ENCODE measurements at regions not wholly inside any gene's neighbourhood (a gene's known extent, or its start where the extent isn't known, plus 50 kb on each side); places are given as distances from the start of the nearest gene placed in this dataset.

GRCh38 chr15:69828181-69828828 lies 269.4 kb downstream of the TLE3 start:
- H4K20me1 ChIP-seq (ENCODE audit: insufficient read depth, low read length): no peaks in the 10 kb centered on the region
- peaks cover 1% of the 10 kb centered on the region for H3K4me1 ChIP-seq (ENCODE audit: insufficient read depth, low read length, poor library complexity, severe bottlenecking)
- no peak overlapping the region for H3K27ac ChIP-seq (ENCODE audit: low read depth, low read length, poor library complexity, severe bottlenecking)
- POLR2A ChIA-PET: interaction anchor here (0.5 kb wide), 1 partner anchor 87 kb away, joined by 3 read pairs; no protein-coding TSS in a partner anchor
- H3K36me3 ChIP-seq (ENCODE audit: insufficient read depth, low read length): no peaks in the 10 kb centered on the region
- H3K79me2 ChIP-seq (ENCODE audit: insufficient read depth, low read depth, low read length): no peaks in the 10 kb centered on the region
- no peak for DNase-seq (ENCODE audit: low spot score)
- H3K9me3 ChIP-seq (ENCODE audit: low read length): no peaks in the 10 kb centered on the region
- CTCF ChIA-PET (ENCODE audit: unreplicated experiment): no interaction called here
- no peaks in the 10 kb centered on the region for H3K9me2 ChIP-seq (ENCODE audit: insufficient read depth, low read length)
- H3K4me2 ChIP-seq (ENCODE audit: low read length): no peak overlapping the region
- H2AFZ ChIP-seq (ENCODE audit: low read length): no peak overlapping the region
- BruUV-seq (replicated peaks): no TSS peak
- H3K4me3 ChIP-seq (ENCODE audit: low read depth, low read length, poor library complexity, severe bottlenecking): no peak overlapping the region
- TF ChIP-seq EZH2phosphoT487 (IDR thresholded peaks at IDR 0.05; ENCODE audit: borderline replicate concordance, low read depth, low read length) (no peak), CTCF (conservative IDR thresholded peaks at IDR 0.05; ENCODE audit: low read length) (no peak)
- intact Hi-C loops (cut with micrococcal nuclease; ENCODE audit: unreplicated experiment): no loop called here

DNA sequence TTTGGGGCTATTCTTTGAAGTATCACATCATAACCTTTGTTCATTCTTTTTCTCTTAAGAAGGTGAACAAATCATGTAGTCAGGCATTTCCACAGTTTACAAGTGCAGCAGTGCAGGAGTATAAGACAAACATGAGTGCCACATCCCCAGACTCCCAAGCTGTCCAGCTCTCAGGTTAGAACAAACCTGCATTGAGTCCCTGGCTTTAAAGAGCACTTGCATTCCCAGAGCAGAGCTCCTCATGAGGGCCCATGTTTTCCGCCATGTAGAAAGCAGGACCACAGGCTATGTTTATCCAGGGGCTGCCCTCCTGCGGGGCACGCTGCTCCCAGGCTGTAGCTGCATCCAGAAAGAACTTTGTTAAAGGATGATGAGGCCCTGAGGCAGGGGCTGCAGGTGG lies 267.7 kb downstream of the TLE3 start:
- CTCF ChIA-PET (ENCODE audit: unreplicated experiment): no interaction called here

More for the DNA sequence above, 267.7 kb downstream of the TLE3 start:
- Histone ChIP-seq H3K4me3 (ENCODE audit: low read depth, low read length, poor library complexity, severe bottlenecking) (no peak overlapping the region), H3K27ac (ENCODE audit: low read depth, low read length, poor library complexity, severe bottlenecking) (no peak overlapping the region), H3K79me2 (ENCODE audit: insufficient read depth, low read depth, low read length) (no peaks in the 10 kb centered on the region), H3K36me3 (ENCODE audit: insufficient read depth, low read length) (no peaks in the 10 kb centered on the region), H2AFZ (ENCODE audit: low read length) (no peak overlapping the region), H3K4me2 (ENCODE audit: low read length) (no peak overlapping the region), H3K9me2 (ENCODE audit: insufficient read depth, low read length) (no peaks in the 10 kb centered on the region), H4K20me1 (ENCODE audit: insufficient read depth, low read length) (no peaks in the 10 kb centered on the region), H3K4me1 (ENCODE audit: insufficient read depth, low read length, poor library complexity, severe bottlenecking) (no peaks in the 10 kb centered on the region), H3K9me3 (ENCODE audit: low read length) (no peaks in the 10 kb centered on the region)
- POLR2A ChIA-PET: interaction anchor here (0.7 kb wide), 1 partner anchor 370 kb away, joined by 3 read pairs; no protein-coding TSS in a partner anchor
- BruUV-seq (replicated peaks): no TSS peak
- no peak for DNase-seq (ENCODE audit: low spot score)
- intact Hi-C loops (cut with micrococcal nuclease; ENCODE audit: unreplicated experiment): no loop called here
- no peak for TF ChIP-seq CTCF (conservative IDR thresholded peaks at IDR 0.05; ENCODE audit: low read length)
- TF ChIP-seq EZH2phosphoT487 (IDR thresholded peaks at IDR 0.05; ENCODE audit: borderline replicate concordance, low read depth, low read length): no peak
